ENCODE measurements at regions not wholly inside any gene's neighbourhood (a gene's known extent, or its start where the extent isn't known, plus 50 kb on each side); places are given as distances from the start of the nearest gene placed in this dataset.

- Histone ChIP-seq H3K4me3 (ENCODE audit: low read depth in 1 of 2, low read length in 2 of 2) (no peak overlapping the region), H3K4me1 (ENCODE audit: control insufficient read depth in 1 of 2, insufficient read depth in 2 of 2, low read length in 2 of 2) (no peaks in the 10 kb centered on the region), H3K27me3 (ENCODE audit: low read depth, low read length) (no peaks in the 10 kb centered on the region), H3K27ac (ENCODE audit: low read length) (no peak overlapping the region), H3K9me3 (ENCODE audit: control insufficient read depth in 1 of 2, low read length in 2 of 2) (no peaks in the 10 kb centered on the region), H3K36me3 (ENCODE audit: control insufficient read depth in 1 of 2, insufficient read depth in 2 of 2, low read length in 2 of 2) (no peaks in the 10 kb centered on the region)
Measured at GRCh38 chr7:119415682-119416081, 857.3 kb upstream of the KCND2 start.

GRCh38 chr7:119421657-119422056 is 851.3 kb upstream of the KCND2 start:
- H3K36me3 ChIP-seq (ENCODE audit: control insufficient read depth in 1 of 2, insufficient read depth in 2 of 2, low read length in 2 of 2) = no peaks in the 10 kb centered on the region
- no peak overlapping the region for H3K4me3 ChIP-seq (ENCODE audit: low read depth in 1 of 2, low read length in 2 of 2)
- H3K27me3 ChIP-seq (ENCODE audit: low read depth, low read length) = no peaks in the 10 kb centered on the region
- no peaks in the 10 kb centered on the region for H3K9me3 ChIP-seq (ENCODE audit: control insufficient read depth in 1 of 2, low read length in 2 of 2)
- H3K27ac ChIP-seq (ENCODE audit: low read length) = no peak overlapping the region
- no peaks in the 10 kb centered on the region for H3K4me1 ChIP-seq (ENCODE audit: control insufficient read depth in 1 of 2, insufficient read depth in 2 of 2, low read length in 2 of 2)

- Histone ChIP-seq H3K36me3 (ENCODE audit: control insufficient read depth in 1 of 2, insufficient read depth in 2 of 2, low read length in 2 of 2) (no peaks in the 10 kb centered on the region), H3K27ac (ENCODE audit: low read length) (no peak overlapping the region), H3K4me3 (ENCODE audit: low read depth in 1 of 2, low read length in 2 of 2) (no peak overlapping the region), H3K9me3 (ENCODE audit: control insufficient read depth in 1 of 2, low read length in 2 of 2) (no peaks in the 10 kb centered on the region), H3K27me3 (ENCODE audit: low read depth, low read length) (no peaks in the 10 kb centered on the region), H3K4me1 (ENCODE audit: control insufficient read depth in 1 of 2, insufficient read depth in 2 of 2, low read length in 2 of 2) (no peaks in the 10 kb centered on the region)
Measured at GRCh38 chr7:119436882-119437281, 836.1 kb upstream of the KCND2 start.

- no peaks in the 10 kb centered on the region for H3K9me3 ChIP-seq (ENCODE audit: control insufficient read depth in 1 of 2, low read length in 2 of 2)
- no peak overlapping the region for H3K27ac ChIP-seq (ENCODE audit: low read length)
- H3K36me3 ChIP-seq (ENCODE audit: control insufficient read depth in 1 of 2, insufficient read depth in 2 of 2, low read length in 2 of 2) = no peaks in the 10 kb centered on the region
- no peaks in the 10 kb centered on the region for H3K27me3 ChIP-seq (ENCODE audit: low read depth, low read length)
- no peaks in the 10 kb centered on the region for H3K4me1 ChIP-seq (ENCODE audit: control insufficient read depth in 1 of 2, insufficient read depth in 2 of 2, low read length in 2 of 2)
- no peak overlapping the region for H3K4me3 ChIP-seq (ENCODE audit: low read depth in 1 of 2, low read length in 2 of 2)
Measured at GRCh38 chr7:119438315-119438714, 834.7 kb upstream of the KCND2 start.

GRCh38 chr7:119439192-119439591 is 833.8 kb upstream of the KCND2 start:
- no peaks in the 10 kb centered on the region for H3K36me3 ChIP-seq (ENCODE audit: control insufficient read depth in 1 of 2, insufficient read depth in 2 of 2, low read length in 2 of 2)
- no peak overlapping the region for H3K27ac ChIP-seq (ENCODE audit: low read length)
- H3K4me1 ChIP-seq (ENCODE audit: control insufficient read depth in 1 of 2, insufficient read depth in 2 of 2, low read length in 2 of 2) = no peaks in the 10 kb centered on the region
- no peaks in the 10 kb centered on the region for H3K27me3 ChIP-seq (ENCODE audit: low read depth, low read length)
- H3K9me3 ChIP-seq (ENCODE audit: control insufficient read depth in 1 of 2, low read length in 2 of 2) = no peaks in the 10 kb centered on the region
- no peak overlapping the region for H3K4me3 ChIP-seq (ENCODE audit: low read depth in 1 of 2, low read length in 2 of 2)

GRCh38 chr7:119452401-119452800 is 820.6 kb upstream of the KCND2 start:
- Histone ChIP-seq H3K9me3 (ENCODE audit: control insufficient read depth in 1 of 2, low read length in 2 of 2) (no peaks in the 10 kb centered on the region), H3K4me1 (ENCODE audit: control insufficient read depth in 1 of 2, insufficient read depth in 2 of 2, low read length in 2 of 2) (no peaks in the 10 kb centered on the region), H3K4me3 (ENCODE audit: low read depth in 1 of 2, low read length in 2 of 2) (no peak overlapping the region), H3K36me3 (ENCODE audit: control insufficient read depth in 1 of 2, insufficient read depth in 2 of 2, low read length in 2 of 2) (no peaks in the 10 kb centered on the region), H3K27me3 (ENCODE audit: low read depth, low read length) (no peaks in the 10 kb centered on the region), H3K27ac (ENCODE audit: low read length) (no peak overlapping the region)

GRCh38 chr7:119465798-119466305 is 807.1 kb upstream of the KCND2 start:
- no peaks in the 10 kb centered on the region for H3K4me1 ChIP-seq (ENCODE audit: control insufficient read depth in 1 of 2, insufficient read depth in 2 of 2, low read length in 2 of 2)
- no peaks in the 10 kb centered on the region for H3K9me3 ChIP-seq (ENCODE audit: control insufficient read depth in 1 of 2, low read length in 2 of 2)
- no peak overlapping the region for H3K4me3 ChIP-seq (ENCODE audit: low read depth in 1 of 2, low read length in 2 of 2)
- no peaks in the 10 kb centered on the region for H3K27me3 ChIP-seq (ENCODE audit: low read depth, low read length)
- no peaks in the 10 kb centered on the region for H3K36me3 ChIP-seq (ENCODE audit: control insufficient read depth in 1 of 2, insufficient read depth in 2 of 2, low read length in 2 of 2)
- no peak overlapping the region for H3K27ac ChIP-seq (ENCODE audit: low read length)

- Histone ChIP-seq H3K27ac (ENCODE audit: low read length) (no peak overlapping the region), H3K4me1 (ENCODE audit: control insufficient read depth in 1 of 2, insufficient read depth in 2 of 2, low read length in 2 of 2) (no peaks in the 10 kb centered on the region), H3K27me3 (ENCODE audit: low read depth, low read length) (no peaks in the 10 kb centered on the region), H3K4me3 (ENCODE audit: low read depth in 1 of 2, low read length in 2 of 2) (no peak overlapping the region), H3K9me3 (ENCODE audit: control insufficient read depth in 1 of 2, low read length in 2 of 2) (no peaks in the 10 kb centered on the region), H3K36me3 (ENCODE audit: control insufficient read depth in 1 of 2, insufficient read depth in 2 of 2, low read length in 2 of 2) (no peaks in the 10 kb centered on the region)
Measured at GRCh38 chr7:119472408-119473038, 800.5 kb upstream of the KCND2 start.

- H3K9me3 ChIP-seq (ENCODE audit: control insufficient read depth in 1 of 2, low read length in 2 of 2) = no peaks in the 10 kb centered on the region
- no peaks in the 10 kb centered on the region for H3K36me3 ChIP-seq (ENCODE audit: control insufficient read depth in 1 of 2, insufficient read depth in 2 of 2, low read length in 2 of 2)
- H3K27ac ChIP-seq (ENCODE audit: low read length) = no peak overlapping the region
- no peaks in the 10 kb centered on the region for H3K27me3 ChIP-seq (ENCODE audit: low read depth, low read length)
- no peak overlapping the region for H3K4me3 ChIP-seq (ENCODE audit: low read depth in 1 of 2, low read length in 2 of 2)
- H3K4me1 ChIP-seq (ENCODE audit: control insufficient read depth in 1 of 2, insufficient read depth in 2 of 2, low read length in 2 of 2) = no peaks in the 10 kb centered on the region
Measured at GRCh38 chr7:119482209-119482608, 790.8 kb upstream of the KCND2 start.

- Histone ChIP-seq H3K36me3 (ENCODE audit: control insufficient read depth in 1 of 2, insufficient read depth in 2 of 2, low read length in 2 of 2) (no peaks in the 10 kb centered on the region), H3K27me3 (ENCODE audit: low read depth, low read length) (no peaks in the 10 kb centered on the region), H3K4me1 (ENCODE audit: control insufficient read depth in 1 of 2, insufficient read depth in 2 of 2, low read length in 2 of 2) (no peaks in the 10 kb centered on the region), H3K4me3 (ENCODE audit: low read depth in 1 of 2, low read length in 2 of 2) (no peak overlapping the region), H3K27ac (ENCODE audit: low read length) (no peak overlapping the region), H3K9me3 (ENCODE audit: control insufficient read depth in 1 of 2, low read length in 2 of 2) (no peaks in the 10 kb centered on the region)
Measured at GRCh38 chr7:119482671-119483070, 790.3 kb upstream of the KCND2 start.

GRCh38 chr7:119483364-119483763 is 789.6 kb upstream of the KCND2 start:
- Histone ChIP-seq H3K27me3 (ENCODE audit: low read depth, low read length) (no peaks in the 10 kb centered on the region), H3K9me3 (ENCODE audit: control insufficient read depth in 1 of 2, low read length in 2 of 2) (no peaks in the 10 kb centered on the region), H3K4me1 (ENCODE audit: control insufficient read depth in 1 of 2, insufficient read depth in 2 of 2, low read length in 2 of 2) (no peaks in the 10 kb centered on the region), H3K36me3 (ENCODE audit: control insufficient read depth in 1 of 2, insufficient read depth in 2 of 2, low read length in 2 of 2) (no peaks in the 10 kb centered on the region), H3K27ac (ENCODE audit: low read length) (no peak overlapping the region), H3K4me3 (ENCODE audit: low read depth in 1 of 2, low read length in 2 of 2) (no peak overlapping the region)

- Histone ChIP-seq H3K4me3 (ENCODE audit: low read depth in 1 of 2, low read length in 2 of 2) (no peak overlapping the region), H3K27ac (ENCODE audit: low read length) (no peak overlapping the region), H3K27me3 (ENCODE audit: low read depth, low read length) (no peaks in the 10 kb centered on the region), H3K4me1 (ENCODE audit: control insufficient read depth in 1 of 2, insufficient read depth in 2 of 2, low read length in 2 of 2) (no peaks in the 10 kb centered on the region), H3K36me3 (ENCODE audit: control insufficient read depth in 1 of 2, insufficient read depth in 2 of 2, low read length in 2 of 2) (no peaks in the 10 kb centered on the region), H3K9me3 (ENCODE audit: control insufficient read depth in 1 of 2, low read length in 2 of 2) (no peaks in the 10 kb centered on the region)
Measured at GRCh38 chr7:119514326-119514725, 758.6 kb upstream of the KCND2 start.
